ENCODE measurements at regions not wholly inside any gene's neighbourhood (a gene's known extent, or its start where the extent isn't known, plus 50 kb on each side); places are given as distances from the start of the nearest gene placed in this dataset.

- no peak for DNase-seq (ENCODE audit: low read depth, low spot score)
- no peak for TF ChIP-seq CTCF (IDR thresholded peaks at IDR 0.05; ENCODE audit: low read depth, low read length)
- in situ Hi-C loops (cut with HindIII; ENCODE audit: low sequenced_read_pairs): no loop called here
- H3K4me3 ChIP-seq (ENCODE audit: low read depth, low read length): no peak overlapping the region
These were observed 133.2 kb upstream of the CACNA1E start for GRCh38 chr1:181350131-181350530.

- in situ Hi-C loops (cut with HindIII; ENCODE audit: low sequenced_read_pairs): no loop called here
- H3K4me3 ChIP-seq (ENCODE audit: low read depth, low read length): no peak overlapping the region
- no peak for TF ChIP-seq CTCF (IDR thresholded peaks at IDR 0.05; ENCODE audit: low read depth, low read length)
- no peak for DNase-seq (ENCODE audit: low read depth, low spot score)
These were observed 131.6 kb upstream of the CACNA1E start for GRCh38 chr1:181351740-181352139.

- H3K4me3 ChIP-seq (ENCODE audit: low read depth, low read length): no peak overlapping the region
- no peak for TF ChIP-seq CTCF (IDR thresholded peaks at IDR 0.05; ENCODE audit: low read depth, low read length)
- no peak for DNase-seq (ENCODE audit: low read depth, low spot score)
- in situ Hi-C loops (cut with HindIII; ENCODE audit: low sequenced_read_pairs): no loop called here
These were observed 130.6 kb upstream of the CACNA1E start for GRCh38 chr1:181352695-181353094.

- no peak for TF ChIP-seq CTCF (IDR thresholded peaks at IDR 0.05; ENCODE audit: low read depth, low read length)
- no peak overlapping the region for H3K4me3 ChIP-seq (ENCODE audit: low read depth, low read length)
- no peak for DNase-seq (ENCODE audit: low read depth, low spot score)
- in situ Hi-C loops (cut with HindIII; ENCODE audit: low sequenced_read_pairs): no loop called here
These were observed 129.8 kb upstream of the CACNA1E start for GRCh38 chr1:181353526-181353925.

- in situ Hi-C loops (cut with HindIII; ENCODE audit: low sequenced_read_pairs): no loop called here
- no peak for TF ChIP-seq CTCF (IDR thresholded peaks at IDR 0.05; ENCODE audit: low read depth, low read length)
- H3K4me3 ChIP-seq (ENCODE audit: low read depth, low read length): no peak overlapping the region
- no peak for DNase-seq (ENCODE audit: low read depth, low spot score)
These were observed 128.5 kb upstream of the CACNA1E start for GRCh38 chr1:181354865-181355264.

- in situ Hi-C loops (cut with HindIII; ENCODE audit: low sequenced_read_pairs): no loop called here
- no peak for TF ChIP-seq CTCF (IDR thresholded peaks at IDR 0.05; ENCODE audit: low read depth, low read length)
- no peak for DNase-seq (ENCODE audit: low read depth, low spot score)
- H3K4me3 ChIP-seq (ENCODE audit: low read depth, low read length): no peak overlapping the region
These were observed 126.6 kb upstream of the CACNA1E start for GRCh38 chr1:181356505-181357340.
